ENCODE measurements at regions not wholly inside any gene's neighbourhood (a gene's known extent, or its start where the extent isn't known, plus 50 kb on each side); places are given as distances from the start of the nearest gene placed in this dataset.

DNA sequence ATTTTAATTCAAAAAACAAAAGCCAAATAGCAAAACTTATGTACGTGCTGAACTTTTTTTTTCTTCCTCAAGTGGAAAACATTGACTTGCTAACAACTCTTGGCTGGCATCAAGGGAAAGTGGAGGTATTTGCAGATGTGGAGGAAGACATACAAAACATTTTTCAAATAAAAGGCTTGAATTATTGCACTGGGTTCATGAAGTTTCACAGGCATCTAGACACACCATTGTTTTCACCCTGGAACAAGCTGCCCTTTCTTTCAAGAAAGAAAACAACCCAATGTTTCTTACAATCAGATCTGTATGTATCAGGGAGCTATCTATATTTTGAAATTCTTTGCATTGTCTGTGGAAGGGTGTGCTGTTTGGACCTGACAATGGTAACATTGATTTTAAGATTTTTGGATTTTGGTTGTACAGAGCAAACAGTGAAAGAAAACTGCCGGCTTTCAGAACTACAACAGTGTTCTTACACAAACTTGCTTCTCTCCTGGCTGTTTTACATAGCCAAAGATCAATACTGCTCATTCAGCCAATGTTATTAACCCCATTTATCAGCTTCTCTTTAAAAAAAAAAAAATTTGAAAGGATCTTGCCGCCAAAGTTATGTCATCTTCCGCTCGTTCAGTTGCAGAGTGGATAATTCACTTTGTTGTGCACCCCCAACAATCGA lies 187.7 kb upstream of the FOXD3 start:
- ATAC-seq, result no peak
- no peak for TF ChIP-seq ARNTL (CRISPR knock-in tag; IDR thresholded peaks at IDR 0.05; ENCODE audit: borderline replicate concordance, low read depth)
- TF ChIP-seq, protein P1, sequence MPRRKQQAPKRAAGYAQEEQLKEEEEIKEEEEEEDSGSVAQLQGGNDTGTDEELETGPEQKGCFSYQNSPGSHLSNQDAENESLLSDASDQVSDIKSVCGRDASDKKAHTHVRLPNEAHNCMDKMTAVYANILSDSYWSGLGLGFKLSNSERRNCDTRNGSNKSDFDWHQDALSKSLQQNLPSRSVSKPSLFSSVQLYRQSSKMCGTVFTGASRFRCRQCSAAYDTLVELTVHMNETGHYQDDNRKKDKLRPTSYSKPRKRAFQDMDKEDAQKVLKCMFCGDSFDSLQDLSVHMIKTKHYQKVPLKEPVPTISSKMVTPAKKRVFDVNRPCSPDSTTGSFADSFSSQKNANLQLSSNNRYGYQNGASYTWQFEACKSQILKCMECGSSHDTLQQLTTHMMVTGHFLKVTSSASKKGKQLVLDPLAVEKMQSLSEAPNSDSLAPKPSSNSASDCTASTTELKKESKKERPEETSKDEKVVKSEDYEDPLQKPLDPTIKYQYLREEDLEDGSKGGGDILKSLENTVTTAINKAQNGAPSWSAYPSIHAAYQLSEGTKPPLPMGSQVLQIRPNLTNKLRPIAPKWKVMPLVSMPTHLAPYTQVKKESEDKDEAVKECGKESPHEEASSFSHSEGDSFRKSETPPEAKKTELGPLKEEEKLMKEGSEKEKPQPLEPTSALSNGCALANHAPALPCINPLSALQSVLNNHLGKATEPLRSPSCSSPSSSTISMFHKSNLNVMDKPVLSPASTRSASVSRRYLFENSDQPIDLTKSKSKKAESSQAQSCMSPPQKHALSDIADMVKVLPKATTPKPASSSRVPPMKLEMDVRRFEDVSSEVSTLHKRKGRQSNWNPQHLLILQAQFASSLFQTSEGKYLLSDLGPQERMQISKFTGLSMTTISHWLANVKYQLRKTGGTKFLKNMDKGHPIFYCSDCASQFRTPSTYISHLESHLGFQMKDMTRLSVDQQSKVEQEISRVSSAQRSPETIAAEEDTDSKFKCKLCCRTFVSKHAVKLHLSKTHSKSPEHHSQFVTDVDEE (CRISPR knock-in tag; IDR thresholded peaks at IDR 0.05), result no peak
- TF ChIP-seq CSDC2 (CRISPR knock-in tag; IDR thresholded peaks at IDR 0.05), result no peak
- TF ChIP-seq, protein P2, sequence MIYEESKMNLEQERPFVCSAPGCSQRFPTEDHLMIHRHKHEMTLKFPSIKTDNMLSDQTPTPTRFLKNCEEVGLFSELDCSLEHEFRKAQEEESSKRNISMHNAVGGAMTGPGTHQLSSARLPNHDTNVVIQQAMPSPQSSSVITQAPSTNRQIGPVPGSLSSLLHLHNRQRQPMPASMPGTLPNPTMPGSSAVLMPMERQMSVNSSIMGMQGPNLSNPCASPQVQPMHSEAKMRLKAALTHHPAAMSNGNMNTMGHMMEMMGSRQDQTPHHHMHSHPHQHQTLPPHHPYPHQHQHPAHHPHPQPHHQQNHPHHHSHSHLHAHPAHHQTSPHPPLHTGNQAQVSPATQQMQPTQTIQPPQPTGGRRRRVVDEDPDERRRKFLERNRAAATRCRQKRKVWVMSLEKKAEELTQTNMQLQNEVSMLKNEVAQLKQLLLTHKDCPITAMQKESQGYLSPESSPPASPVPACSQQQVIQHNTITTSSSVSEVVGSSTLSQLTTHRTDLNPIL (CRISPR knock-in tag; IDR thresholded peaks at IDR 0.05; ENCODE audit: low read depth), result no peak
- TF ChIP-seq BACH2 (CRISPR knock-in tag; IDR thresholded peaks at IDR 0.05; ENCODE audit: borderline replicate concordance), result no peak
- no peak for TF ChIP-seq PATZ1 (CRISPR knock-in tag; IDR thresholded peaks at IDR 0.05; ENCODE audit: borderline replicate concordance)
- no peak for TF ChIP-seq ZC3H10 (CRISPR knock-in tag; IDR thresholded peaks at IDR 0.05)
- TF ChIP-seq ZFP30 (CRISPR knock-in tag; IDR thresholded peaks at IDR 0.05), result no peak
- TF ChIP-seq TCF4 (CRISPR knock-in tag; IDR thresholded peaks at IDR 0.05; ENCODE audit: borderline replicate concordance), result no peak
- TF ChIP-seq OSR1 (CRISPR knock-in tag; IDR thresholded peaks at IDR 0.05), result no peak
- no peak for TF ChIP-seq ESRRG (CRISPR knock-in tag; IDR thresholded peaks at IDR 0.05)
- TF ChIP-seq GLIS3 (CRISPR knock-in tag; IDR thresholded peaks at IDR 0.05), result no peak
- no peak for TF ChIP-seq ISL1 (CRISPR knock-in tag; IDR thresholded peaks at IDR 0.05)
- TF ChIP-seq PPARA (CRISPR knock-in tag; IDR thresholded peaks at IDR 0.05; ENCODE audit: borderline replicate concordance), result no peak
- no peak for TF ChIP-seq RARB (CRISPR knock-in tag; IDR thresholded peaks at IDR 0.05)
- TF ChIP-seq ZNF8 (CRISPR knock-in tag; IDR thresholded peaks at IDR 0.05), result no peak
- TF ChIP-seq ZNF70 (CRISPR knock-in tag; IDR thresholded peaks at IDR 0.05), result no peak
- no peak for TF ChIP-seq POU6F1 (CRISPR knock-in tag; IDR thresholded peaks at IDR 0.05; ENCODE audit: borderline replicate concordance, low read depth)
- no peak for TF ChIP-seq ZFP3 (CRISPR knock-in tag; IDR thresholded peaks at IDR 0.05)
- no peak for TF ChIP-seq TOX (CRISPR knock-in tag; IDR thresholded peaks at IDR 0.05; ENCODE audit: borderline replicate concordance)

GRCh38 chr1:63135174-63135512 lies 187.2 kb upstream of the FOXD3 start:
- no peak for ATAC-seq
- TF ChIP-seq CSDC2 (CRISPR knock-in tag; IDR thresholded peaks at IDR 0.05), result no peak
- no peak for TF ChIP-seq ZNF565 (CRISPR knock-in tag; conservative IDR thresholded peaks at IDR 0.05; ENCODE audit: low read depth)
- TF ChIP-seq, protein P1 (CRISPR knock-in tag; IDR thresholded peaks at IDR 0.05), result no peak
- TF ChIP-seq OSR1 (CRISPR knock-in tag; IDR thresholded peaks at IDR 0.05), result no peak
- TF ChIP-seq ESRRG (CRISPR knock-in tag; IDR thresholded peaks at IDR 0.05), result no peak
